ENCODE measurements at regions not wholly inside any gene's neighbourhood (a gene's known extent, or its start where the extent isn't known, plus 50 kb on each side); places are given as distances from the start of the nearest gene placed in this dataset.

GRCh38 chr9:115944166-115944948, 209.2 kb upstream of the PAPPA start:
- no peaks in the 10 kb centered on the region for H3K27me3 ChIP-seq (ENCODE audit: control insufficient read depth, insufficient read depth, low read length)
- ChIA-PET POLR2A (no interaction called here), CTCF (interaction anchor here (0.5 kb wide), 1 partner anchor 90 kb away, joined by 11 read pairs; no protein-coding TSS in a partner anchor)
- TF ChIP-seq, protein P1, sequence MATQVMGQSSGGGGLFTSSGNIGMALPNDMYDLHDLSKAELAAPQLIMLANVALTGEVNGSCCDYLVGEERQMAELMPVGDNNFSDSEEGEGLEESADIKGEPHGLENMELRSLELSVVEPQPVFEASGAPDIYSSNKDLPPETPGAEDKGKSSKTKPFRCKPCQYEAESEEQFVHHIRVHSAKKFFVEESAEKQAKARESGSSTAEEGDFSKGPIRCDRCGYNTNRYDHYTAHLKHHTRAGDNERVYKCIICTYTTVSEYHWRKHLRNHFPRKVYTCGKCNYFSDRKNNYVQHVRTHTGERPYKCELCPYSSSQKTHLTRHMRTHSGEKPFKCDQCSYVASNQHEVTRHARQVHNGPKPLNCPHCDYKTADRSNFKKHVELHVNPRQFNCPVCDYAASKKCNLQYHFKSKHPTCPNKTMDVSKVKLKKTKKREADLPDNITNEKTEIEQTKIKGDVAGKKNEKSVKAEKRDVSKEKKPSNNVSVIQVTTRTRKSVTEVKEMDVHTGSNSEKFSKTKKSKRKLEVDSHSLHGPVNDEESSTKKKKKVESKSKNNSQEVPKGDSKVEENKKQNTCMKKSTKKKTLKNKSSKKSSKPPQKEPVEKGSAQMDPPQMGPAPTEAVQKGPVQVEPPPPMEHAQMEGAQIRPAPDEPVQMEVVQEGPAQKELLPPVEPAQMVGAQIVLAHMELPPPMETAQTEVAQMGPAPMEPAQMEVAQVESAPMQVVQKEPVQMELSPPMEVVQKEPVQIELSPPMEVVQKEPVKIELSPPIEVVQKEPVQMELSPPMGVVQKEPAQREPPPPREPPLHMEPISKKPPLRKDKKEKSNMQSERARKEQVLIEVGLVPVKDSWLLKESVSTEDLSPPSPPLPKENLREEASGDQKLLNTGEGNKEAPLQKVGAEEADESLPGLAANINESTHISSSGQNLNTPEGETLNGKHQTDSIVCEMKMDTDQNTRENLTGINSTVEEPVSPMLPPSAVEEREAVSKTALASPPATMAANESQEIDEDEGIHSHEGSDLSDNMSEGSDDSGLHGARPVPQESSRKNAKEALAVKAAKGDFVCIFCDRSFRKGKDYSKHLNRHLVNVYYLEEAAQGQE (IDR thresholded peaks at IDR 0.05; ENCODE audit: insufficient read depth in 1 of 2, low read depth in 2 of 2, low read length in 1 of 2), result no peak
- TF ChIP-seq, protein P2, sequence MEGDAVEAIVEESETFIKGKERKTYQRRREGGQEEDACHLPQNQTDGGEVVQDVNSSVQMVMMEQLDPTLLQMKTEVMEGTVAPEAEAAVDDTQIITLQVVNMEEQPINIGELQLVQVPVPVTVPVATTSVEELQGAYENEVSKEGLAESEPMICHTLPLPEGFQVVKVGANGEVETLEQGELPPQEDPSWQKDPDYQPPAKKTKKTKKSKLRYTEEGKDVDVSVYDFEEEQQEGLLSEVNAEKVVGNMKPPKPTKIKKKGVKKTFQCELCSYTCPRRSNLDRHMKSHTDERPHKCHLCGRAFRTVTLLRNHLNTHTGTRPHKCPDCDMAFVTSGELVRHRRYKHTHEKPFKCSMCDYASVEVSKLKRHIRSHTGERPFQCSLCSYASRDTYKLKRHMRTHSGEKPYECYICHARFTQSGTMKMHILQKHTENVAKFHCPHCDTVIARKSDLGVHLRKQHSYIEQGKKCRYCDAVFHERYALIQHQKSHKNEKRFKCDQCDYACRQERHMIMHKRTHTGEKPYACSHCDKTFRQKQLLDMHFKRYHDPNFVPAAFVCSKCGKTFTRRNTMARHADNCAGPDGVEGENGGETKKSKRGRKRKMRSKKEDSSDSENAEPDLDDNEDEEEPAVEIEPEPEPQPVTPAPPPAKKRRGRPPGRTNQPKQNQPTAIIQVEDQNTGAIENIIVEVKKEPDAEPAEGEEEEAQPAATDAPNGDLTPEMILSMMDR (IDR thresholded peaks at IDR 0.05), result no peak
- TF ChIP-seq POLR2AphosphoS5 (IDR thresholded peaks at IDR 0.05; ENCODE audit: low read depth, low read length), result no peak
- TF ChIP-seq TCF7L2 (IDR thresholded peaks at IDR 0.05; ENCODE audit: low read depth, low read length), result no peak
- no peak for TF ChIP-seq SIN3A (IDR thresholded peaks at IDR 0.05; ENCODE audit: borderline replicate concordance, insufficient read depth, low read depth, low read length)
- no peak overlapping the region for H3K4me3 ChIP-seq (ENCODE audit: low read depth in 2 of 2, low read length in 2 of 2)
- no peaks in the 10 kb centered on the region for H3K9me3 ChIP-seq (ENCODE audit: control insufficient read depth, insufficient read depth, low read depth, low read length)
- ATAC-seq (no peak; the same call in 1 of the 2 replicates), DNase-seq (ENCODE audit: low read depth, low spot score) (no peak)
- no peak overlapping the region; the same call in 1 of the 2 replicates for H3K27ac ChIP-seq (ENCODE audit: low read length)
- intact Hi-C loops (cut with micrococcal nuclease; ENCODE audit: unreplicated experiment), result no loop called here
- BruUV-seq (replicated peaks), result no TSS peak
- H3K4me1 ChIP-seq (ENCODE audit: control insufficient read depth, insufficient read depth, low read length), result no peaks in the 10 kb centered on the region
- no peaks in the 10 kb centered on the region for H3K36me3 ChIP-seq (ENCODE audit: control insufficient read depth, insufficient read depth, low read length)
- in situ Hi-C loops (cut with HindIII; ENCODE audit: low pct_unique_long_range_greater_than_20kb, low sequenced_read_pairs), result no loop called here

DNA sequence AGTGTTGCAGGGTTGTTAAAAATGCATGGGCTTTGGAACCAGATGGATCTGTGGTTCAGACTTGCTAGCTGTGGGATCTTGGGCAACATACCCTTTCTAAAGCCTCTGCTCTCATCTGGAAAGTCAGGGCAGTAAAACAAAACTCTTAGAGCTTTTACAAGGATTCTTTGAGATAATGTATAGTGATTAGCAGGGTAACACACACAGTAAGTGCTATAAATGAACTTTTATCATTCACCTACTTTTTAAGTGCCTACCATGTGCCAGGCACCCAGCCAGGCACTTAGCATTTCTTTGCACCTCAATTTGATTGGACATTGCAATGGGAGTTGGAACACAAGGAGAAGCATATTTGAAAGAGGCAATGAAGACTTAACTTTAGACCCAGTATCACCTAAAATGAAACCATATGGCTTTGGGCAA, 208.6 kb upstream of the PAPPA start:
- no TSS peak for BruUV-seq (replicated peaks)
- Histone ChIP-seq H3K4me3 (ENCODE audit: low read depth in 2 of 2, low read length in 2 of 2) (no peak overlapping the region), H3K9me3 (ENCODE audit: control insufficient read depth, insufficient read depth, low read depth, low read length) (no peaks in the 10 kb centered on the region), H3K4me1 (ENCODE audit: control insufficient read depth, insufficient read depth, low read length) (no peaks in the 10 kb centered on the region), H3K27ac (ENCODE audit: low read length) (no peak overlapping the region), H3K27me3 (ENCODE audit: control insufficient read depth, insufficient read depth, low read length) (no peaks in the 10 kb centered on the region), H3K36me3 (ENCODE audit: control insufficient read depth, insufficient read depth, low read length) (no peaks in the 10 kb centered on the region)
- ChIA-PET CTCF (interaction anchor here (0.5 kb wide), 1 partner anchor 91 kb away, joined by 11 read pairs; no protein-coding TSS in a partner anchor), POLR2A (no interaction called here)
- no peak for ATAC-seq
- TF ChIP-seq TCF7L2 (IDR thresholded peaks at IDR 0.05; ENCODE audit: low read depth, low read length) (peak; percentile 58), POLR2AphosphoS5 (IDR thresholded peaks at IDR 0.05; ENCODE audit: low read depth, low read length) (no peak)
- in situ Hi-C loops (cut with HindIII; ENCODE audit: low pct_unique_long_range_greater_than_20kb, low sequenced_read_pairs) (no loop called here), intact Hi-C loops (cut with micrococcal nuclease; ENCODE audit: unreplicated experiment) (no loop called here)
- DNase-seq (ENCODE audit: low read depth, low spot score), result no peak

DNA sequence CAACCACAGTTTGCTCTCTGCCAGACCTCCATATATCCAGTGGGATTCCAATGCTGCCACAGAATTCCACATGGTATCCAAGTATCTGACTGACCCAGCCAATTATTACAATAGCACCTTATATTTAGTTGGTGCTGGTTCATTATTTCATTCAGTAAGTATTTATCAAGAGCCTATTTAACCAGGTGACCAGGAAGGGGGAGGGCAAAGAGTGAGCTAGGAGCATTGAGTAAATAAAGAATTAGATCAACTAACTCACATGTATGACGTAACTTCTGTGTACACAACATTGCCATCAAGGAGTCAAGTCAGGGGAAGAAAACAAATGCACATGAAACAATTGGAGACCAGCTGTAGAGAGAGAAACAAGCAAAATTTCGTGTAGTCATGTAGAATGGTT, 207.1 kb upstream of the PAPPA start:
- no peak overlapping the region for H3K4me3 ChIP-seq (ENCODE audit: low read depth in 2 of 2, low read length in 2 of 2)
- no peaks in the 10 kb centered on the region for H3K27me3 ChIP-seq (ENCODE audit: control insufficient read depth, insufficient read depth, low read length)
- ChIA-PET POLR2A (no interaction called here), CTCF (no interaction called here)
- no peaks in the 10 kb centered on the region for H3K4me1 ChIP-seq (ENCODE audit: control insufficient read depth, insufficient read depth, low read length)
- no peaks in the 10 kb centered on the region for H3K36me3 ChIP-seq (ENCODE audit: control insufficient read depth, insufficient read depth, low read length)
- in situ Hi-C loops (cut with HindIII; ENCODE audit: low pct_unique_long_range_greater_than_20kb, low sequenced_read_pairs) (no loop called here), intact Hi-C loops (cut with micrococcal nuclease; ENCODE audit: unreplicated experiment) (no loop called here)
- H3K27ac ChIP-seq (ENCODE audit: low read length), result no peak overlapping the region
- H3K9me3 ChIP-seq (ENCODE audit: control insufficient read depth, insufficient read depth, low read depth, low read length), result no peaks in the 10 kb centered on the region
- TF ChIP-seq, protein P1 (IDR thresholded peaks at IDR 0.05; ENCODE audit: insufficient read depth in 1 of 2, low read depth in 2 of 2, low read length in 1 of 2), result no peak
- TF ChIP-seq TCF7L2 (IDR thresholded peaks at IDR 0.05; ENCODE audit: low read depth, low read length) (no peak), SIN3A (IDR thresholded peaks at IDR 0.05; ENCODE audit: borderline replicate concordance, insufficient read depth, low read depth, low read length) (no peak), POLR2AphosphoS5 (IDR thresholded peaks at IDR 0.05; ENCODE audit: low read depth, low read length) (no peak)
- TF ChIP-seq, protein P2 (IDR thresholded peaks at IDR 0.05), result no peak
- BruUV-seq (replicated peaks), result no TSS peak
- ATAC-seq (no peak), DNase-seq (ENCODE audit: low read depth, low spot score) (no peak)
